GM23338 (cell line): ENCODE measurements at regions not wholly inside any gene's neighbourhood (a gene's known extent, or its start where the extent isn't known, plus 50 kb on each side); places are given as distances from the start of the nearest gene placed in this dataset.

Experiments used
- ATAC-seq: fragments of 200-7000 bp; cut with Tn5 transposase; 3 replicates; pipeline ENCODE4 v1.9.1; 2020
- DNase-seq: peaks from one replicate; pipeline ENCODE4 v3.0.0-alpha.2; 2015; ENCODE audit warnings: low spot score
- H2AFZ ChIP-seq: fragments of 200-600 bp; sonication (generic); 2 replicates; pipeline ENCODE4 v1.8.0; 2016; ENCODE audit warnings: antibody characterized with exemption, mild to moderate bottlenecking, moderate library complexity
- H3F3A ChIP-seq: fragments of 200-600 bp; sonication (generic); replicated peaks from 2 replicates; pipeline ENCODE4 v1.8.0; 2017; ENCODE audit warnings: antibody characterized with exemption, mixed run types, low read depth
- H3K27ac ChIP-seq: fragments of 200-600 bp; sonication (generic); 2 replicates; pipeline ENCODE4 v1.6.1; 2016; ENCODE audit warnings: low read depth
- H3K27me3 ChIP-seq: fragments of 200-600 bp; sonication (generic); 2 replicates; pipeline ENCODE4 v1.8.0; 2016; ENCODE audit warnings: mild to moderate bottlenecking, mixed run types, moderate library complexity; ENCODE audit not compliant: insufficient read depth
- H3K36me3 ChIP-seq: fragments of 200-600 bp; sonication (generic); 2 replicates; pipeline ENCODE4 v1.8.0; 2016; ENCODE audit warnings: mild to moderate bottlenecking; ENCODE audit not compliant: insufficient read depth
- H3K4me1 ChIP-seq: fragments of 200-600 bp; sonication (generic); 2 replicates; pipeline ENCODE4 v1.8.0; 2016; ENCODE audit warnings: mild to moderate bottlenecking, moderate library complexity; ENCODE audit not compliant: insufficient read depth
- H3K4me2 ChIP-seq: fragments of 200-600 bp; sonication (generic); 2 replicates; pipeline ENCODE4 v1.7.1; 2017; ENCODE audit warnings: mixed run types
- H3K4me3 ChIP-seq: fragments of 200-600 bp; sonication (generic); 2 replicates; pipeline ENCODE4 v1.6.1; 2016; ENCODE audit warnings: mixed run types
- H3K79me2 ChIP-seq: fragments of 200-600 bp; sonication (generic); replicated peaks from 2 replicates; pipeline ENCODE4 v1.8.0; 2017; ENCODE audit warnings: mild to moderate bottlenecking; ENCODE audit not compliant: insufficient read depth
- H3K9me2 ChIP-seq: fragments of 200-600 bp; sonication (generic); 2 replicates; pipeline ENCODE4 v1.8.0; 2017; ENCODE audit not compliant: insufficient read depth
- H4K20me1 ChIP-seq: fragments of 200-600 bp; sonication (generic); replicated peaks from 2 replicates; pipeline ENCODE4 v1.8.0; 2017; ENCODE audit warnings: mild to moderate bottlenecking; ENCODE audit not compliant: insufficient read depth
- H3K27ac Mint-ChIP-seq: 2 replicates; pipeline ENCODE4 v1.8.0; 2020; ENCODE audit warnings: inconsistent platforms, mild to moderate bottlenecking, moderate library complexity, mixed read lengths
- H3K27me3 Mint-ChIP-seq: 3 replicates; pipeline ENCODE4 v1.8.0; 2022; ENCODE audit warnings: low read depth, mild to moderate bottlenecking, moderate library complexity, mixed read lengths, inconsistent platforms; ENCODE audit not compliant: insufficient read depth, poor library complexity
- H3K36me3 Mint-ChIP-seq: 3 replicates; pipeline ENCODE4 v1.8.0; 2021; ENCODE audit warnings: low read depth, mild to moderate bottlenecking, inconsistent platforms, moderate library complexity, mixed read lengths
- H3K4me1 Mint-ChIP-seq: 3 replicates; pipeline ENCODE4 v1.8.0; 2020; ENCODE audit warnings: mild to moderate bottlenecking, inconsistent platforms, mixed read lengths
- H3K4me3 Mint-ChIP-seq: 3 replicates; pipeline ENCODE4 v1.8.0; 2021; ENCODE audit warnings: moderate library complexity, mild to moderate bottlenecking, inconsistent platforms, mixed read lengths
- H3K9me3 Mint-ChIP-seq: 3 replicates; pipeline ENCODE4 v1.8.0; 2020; ENCODE audit warnings: moderate library complexity, mild to moderate bottlenecking, inconsistent platforms, mixed read lengths
- CREB1 ChIP-seq: fragments of 250-450 bp; sonication (Bioruptor Pico); IDR thresholded peaks from 2 replicates; pipeline ENCODE4 v1.5.0; 2020; ENCODE audit warnings: low read depth, mild to moderate bottlenecking, moderate library complexity
- CTCF ChIP-seq, 2 experiments: fragments of 200-600 bp in 1 of 2; sonication (generic) in 1 of 2; conservative IDR thresholded peaks; 2 replicates each; pipeline versions ENCODE4 v1.5.1 to v1.6.1; 2016 to 2017; ENCODE audit warnings: antibody characterized with exemption in 2 of 2, low read depth in 2 of 2, mild to moderate bottlenecking in 2 of 2, moderate library complexity in 1 of 2
- EZH2phosphoT487 ChIP-seq: fragments of 200-600 bp; sonication (generic); IDR thresholded peaks from one replicate; pipeline ENCODE4 v1.8.1; 2018; ENCODE audit warnings: antibody characterized with exemption; ENCODE audit not compliant: unreplicated experiment
- JUNB ChIP-seq: IDR thresholded peaks from one replicate; pipeline ENCODE4 v1.6.1; 2016; ENCODE audit warnings: antibody characterized with exemption; ENCODE audit not compliant: unreplicated experiment
- POLR2AphosphoS5 ChIP-seq: IDR thresholded peaks from 2 replicates; pipeline ENCODE4 v1.6.1; 2016; ENCODE audit warnings: antibody characterized with exemption, low read depth
- REST ChIP-seq: IDR thresholded peaks from one replicate; pipeline ENCODE4 v1.6.1; 2018; ENCODE audit warnings: antibody characterized with exemption; ENCODE audit not compliant: unreplicated experiment
- STAT1 ChIP-seq: IDR thresholded peaks from one replicate; pipeline ENCODE4 v1.6.1; 2016; ENCODE audit warnings: antibody characterized with exemption; ENCODE audit not compliant: unreplicated experiment
- ZNF114 ChIP-seq: fragments of 250-450 bp; sonication (Bioruptor Pico); IDR thresholded peaks from 2 replicates; pipeline ENCODE4 v1.5.0; 2020; ENCODE audit warnings: mild to moderate bottlenecking, moderate library complexity
- ZNF331 ChIP-seq: fragments of 250-450 bp; sonication (Bioruptor Pico); IDR thresholded peaks from 2 replicates; pipeline ENCODE4 v1.5.0; 2020; ENCODE audit warnings: low read depth, mild to moderate bottlenecking, moderate library complexity
- TF ChIP-seq, protein P1 (sequence below): IDR thresholded peaks from 2 replicates; pipeline ENCODE4 v1.6.1; 2016; ENCODE audit warnings: antibody characterized with exemption

GRCh38 chr12:71268598-71269280 lies 110.9 kb upstream of the TSPAN8 start:
- Histone ChIP-seq H3K27me3 (no peaks in the 10 kb centered on the region), H2AFZ (no peak overlapping the region), H3K36me3 (no peaks in the 10 kb centered on the region), H3K4me3 (no peak overlapping the region), H3K27ac (no peak overlapping the region), H3K4me1 (no peaks in the 10 kb centered on the region), H3F3A (no peaks in the 10 kb centered on the region), H4K20me1 (no peaks in the 10 kb centered on the region), H3K79me2 (no peaks in the 10 kb centered on the region), H3K9me2 (no peaks in the 10 kb centered on the region), H3K4me2 (no peak overlapping the region)
- Mint-ChIP-seq H3K27ac (no peak overlapping the region), H3K27me3 (no peaks in the 10 kb centered on the region), H3K9me3 (no peaks in the 10 kb centered on the region), H3K4me3 (no peak overlapping the region), H3K36me3 (no peaks in the 10 kb centered on the region), H3K4me1 (no peaks in the 10 kb centered on the region)
- TF ChIP-seq ZNF331 (CRISPR knock-in tag) (no peak), POLR2AphosphoS5 (no peak)
- TF ChIP-seq, protein P1, sequence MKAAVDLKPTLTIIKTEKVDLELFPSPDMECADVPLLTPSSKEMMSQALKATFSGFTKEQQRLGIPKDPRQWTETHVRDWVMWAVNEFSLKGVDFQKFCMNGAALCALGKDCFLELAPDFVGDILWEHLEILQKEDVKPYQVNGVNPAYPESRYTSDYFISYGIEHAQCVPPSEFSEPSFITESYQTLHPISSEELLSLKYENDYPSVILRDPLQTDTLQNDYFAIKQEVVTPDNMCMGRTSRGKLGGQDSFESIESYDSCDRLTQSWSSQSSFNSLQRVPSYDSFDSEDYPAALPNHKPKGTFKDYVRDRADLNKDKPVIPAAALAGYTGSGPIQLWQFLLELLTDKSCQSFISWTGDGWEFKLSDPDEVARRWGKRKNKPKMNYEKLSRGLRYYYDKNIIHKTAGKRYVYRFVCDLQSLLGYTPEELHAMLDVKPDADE = no peak
- DNase-seq (no peak), ATAC-seq (no peak)

- no peak overlapping the region for H3K27ac Mint-ChIP-seq
- Histone ChIP-seq H3F3A (no peaks in the 10 kb centered on the region), H2AFZ (no peak overlapping the region), H3K9me2 (no peaks in the 10 kb centered on the region), H3K4me3 (no peak overlapping the region), H4K20me1 (no peaks in the 10 kb centered on the region), H3K27me3 (no peaks in the 10 kb centered on the region), H3K36me3 (no peaks in the 10 kb centered on the region), H3K4me1 (no peaks in the 10 kb centered on the region), H3K27ac (no peak overlapping the region), H3K79me2 (no peaks in the 10 kb centered on the region), H3K4me2 (no peak overlapping the region)
- no peaks in the 10 kb centered on the region for H3K27me3 Mint-ChIP-seq
- no peaks in the 10 kb centered on the region for H3K4me1 Mint-ChIP-seq
- DNase-seq (no peak), ATAC-seq (no peak)
- no peak overlapping the region for H3K4me3 Mint-ChIP-seq
- H3K9me3 Mint-ChIP-seq = no peaks in the 10 kb centered on the region
- H3K36me3 Mint-ChIP-seq = no peaks in the 10 kb centered on the region
- TF ChIP-seq JUNB = no peak
- no peak for TF ChIP-seq POLR2AphosphoS5
- no peak for TF ChIP-seq CTCF (conservative IDR thresholded peaks at IDR 0.05; ENCODE audit: low read depth in 2 of 2)
- TF ChIP-seq EZH2phosphoT487 = no peak
- no peak for TF ChIP-seq CREB1
- TF ChIP-seq ZNF114 (CRISPR knock-in tag) = no peak
- TF ChIP-seq REST = no peak
- no peak for TF ChIP-seq STAT1
Measured at GRCh38 chr12:71266606-71267005, 108.8 kb upstream of the TSPAN8 start.
